HG02571 (cell line): ENCODE measurements at regions not wholly inside any gene's neighbourhood (a gene's known extent, or its start where the extent isn't known, plus 50 kb on each side); places are given as distances from the start of the nearest gene placed in this dataset.

Experiments
- ATAC-seq: cut with Tn5 transposase; IDR thresholded peaks from one replicate; pipeline ENCODE4 v1.9.1; 2021; ENCODE audit warnings: mild to moderate bottlenecking, moderate library complexity; ENCODE audit not compliant: unreplicated experiment

DNA sequence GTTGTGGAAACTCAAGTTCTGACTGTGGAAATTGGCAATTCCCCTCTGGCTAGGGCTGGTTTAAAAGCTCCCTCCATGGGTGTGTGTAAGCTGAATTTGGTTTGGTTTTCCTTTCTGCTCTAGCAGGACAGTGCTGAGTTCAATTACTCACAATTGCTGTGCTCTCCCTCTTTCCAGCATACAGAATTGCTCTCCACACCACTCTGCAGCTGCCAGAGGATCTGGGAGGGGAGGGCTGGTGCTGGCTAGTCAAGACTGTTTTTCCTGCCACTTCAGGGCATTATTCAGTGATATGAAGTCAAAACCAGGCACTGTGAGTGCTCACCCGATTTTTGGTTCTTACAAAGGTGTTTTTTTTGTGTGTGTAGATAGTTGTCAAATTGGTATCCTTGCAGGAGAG is 336.9 kb upstream of the SLC24A2 start:
- no peak for ATAC-seq

- no peak for ATAC-seq
Observed at GRCh38 chr9:20119566-20119965, 330.7 kb upstream of the SLC24A2 start.

DNA sequence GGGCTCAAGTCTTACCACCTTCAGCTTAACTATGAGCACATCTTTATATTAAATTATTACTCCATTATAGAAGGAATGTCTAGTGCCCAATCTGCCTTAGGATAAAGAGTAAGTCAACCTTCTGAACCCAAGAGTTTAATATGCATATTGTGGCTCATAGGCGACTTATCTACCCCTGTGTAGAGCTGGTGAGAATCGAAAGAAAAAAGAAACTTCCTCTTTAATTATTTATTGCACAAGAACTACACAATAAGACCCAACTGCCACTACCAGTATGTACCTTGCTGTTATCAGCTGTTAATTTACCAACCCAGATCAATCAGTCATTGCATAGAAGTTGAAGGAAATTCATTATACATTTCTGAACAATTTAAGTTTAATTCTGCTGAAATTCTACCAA is 329.1 kb upstream of the SLC24A2 start:
- no peak for ATAC-seq

DNA sequence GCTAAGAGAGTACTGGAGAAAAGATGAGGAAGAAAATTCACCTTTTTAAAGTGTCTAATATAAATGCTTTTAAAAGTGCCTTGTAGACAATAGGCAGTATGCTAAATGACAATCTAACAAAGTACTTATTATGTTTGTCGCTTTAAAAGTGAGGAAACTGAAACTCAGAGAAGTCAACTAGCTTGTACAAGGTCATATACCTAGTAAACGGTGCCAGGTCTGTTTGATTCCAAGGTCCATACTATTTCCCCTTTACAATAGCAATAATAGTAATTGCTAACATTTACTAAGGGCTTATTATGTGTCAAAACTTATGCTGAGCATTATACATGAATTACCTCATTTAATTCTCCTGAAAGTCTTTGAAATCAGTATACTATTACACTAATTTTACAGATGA is 328.6 kb upstream of the SLC24A2 start:
- no peak for ATAC-seq

DNA sequence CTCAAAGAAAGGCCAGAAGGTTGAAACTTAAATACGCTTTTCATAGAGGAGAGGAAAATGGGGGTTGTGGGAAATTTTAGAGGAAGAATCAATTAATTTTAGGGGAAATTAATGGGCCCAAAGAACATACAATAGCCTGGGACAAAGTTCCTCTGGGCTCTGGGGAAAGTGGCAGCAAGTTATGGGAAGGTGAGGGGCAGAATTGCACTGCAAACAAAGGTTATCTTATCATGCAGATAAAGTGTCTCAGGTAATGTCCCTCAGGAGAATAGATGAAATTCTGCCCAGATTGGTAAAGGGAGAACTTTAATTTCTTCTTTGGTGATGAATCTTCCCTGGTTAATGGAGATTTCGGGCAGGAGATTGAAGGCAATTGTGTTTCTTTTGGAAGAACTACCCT is 326.1 kb upstream of the SLC24A2 start:
- ATAC-seq = no peak

DNA sequence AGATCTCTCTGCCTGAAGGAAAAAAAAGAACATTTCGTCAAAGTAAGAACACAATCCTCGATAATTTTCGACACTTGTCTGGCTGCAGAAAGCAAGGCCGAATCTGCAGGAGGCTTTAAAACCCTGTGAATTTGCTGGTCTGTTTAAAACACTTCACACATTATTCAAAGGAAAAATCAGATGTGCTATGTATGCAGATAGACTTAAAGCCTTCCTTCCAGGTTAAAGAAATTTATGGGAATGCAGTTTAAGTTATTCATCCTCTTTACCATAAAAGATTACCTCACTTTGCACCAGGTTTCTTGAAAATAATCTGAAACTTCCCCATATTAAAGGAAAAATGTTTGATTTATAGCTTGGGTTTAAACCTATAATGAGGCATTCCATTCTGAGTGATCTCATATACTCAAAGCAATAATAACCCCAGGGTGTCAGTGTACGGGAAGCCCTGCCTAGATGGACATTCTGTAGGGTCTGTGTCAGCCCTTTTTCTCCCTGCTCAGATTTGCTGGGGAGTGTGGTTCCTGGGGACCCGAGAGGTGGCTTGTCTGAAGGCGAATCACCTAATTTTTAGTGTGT is 323.5 kb upstream of the SLC24A2 start:
- ATAC-seq = no peak

GRCh38 chr9:20111173-20111843 is 322.5 kb upstream of the SLC24A2 start:
- no peak for ATAC-seq

DNA sequence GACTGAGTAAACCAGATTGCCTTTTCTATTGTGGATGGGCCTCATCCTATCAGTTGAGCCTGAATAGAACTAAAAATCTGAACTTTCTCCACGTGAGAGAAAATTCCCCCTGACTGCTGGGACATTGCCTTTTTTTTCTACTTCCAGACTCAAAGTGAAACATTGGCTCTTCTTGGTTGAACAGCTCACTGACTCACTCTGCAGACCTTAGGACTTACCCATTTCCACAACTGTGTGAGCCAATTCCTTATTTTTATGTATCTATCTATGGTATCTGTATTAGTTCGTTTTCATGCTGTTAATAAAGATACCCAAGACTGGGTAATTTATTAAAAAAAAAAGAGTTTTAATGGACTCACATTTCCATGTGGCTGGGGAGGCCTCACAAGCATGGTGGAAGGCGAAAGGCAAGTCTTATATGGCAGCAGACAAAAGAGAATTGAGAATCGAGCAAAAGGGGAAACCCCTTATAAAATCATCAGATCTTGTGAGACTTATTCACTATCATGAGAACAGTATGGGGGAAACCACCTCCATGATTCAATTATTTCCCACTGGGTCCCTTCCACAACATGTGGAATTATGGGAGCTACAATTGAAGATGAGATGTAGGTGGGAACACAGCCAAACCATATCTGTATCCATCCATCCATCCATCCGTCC is 306.7 kb upstream of the SLC24A2 start:
- ATAC-seq = no peak

- no peak for ATAC-seq
Observed at GRCh38 chr9:20092561-20092960, 303.7 kb upstream of the SLC24A2 start.

DNA sequence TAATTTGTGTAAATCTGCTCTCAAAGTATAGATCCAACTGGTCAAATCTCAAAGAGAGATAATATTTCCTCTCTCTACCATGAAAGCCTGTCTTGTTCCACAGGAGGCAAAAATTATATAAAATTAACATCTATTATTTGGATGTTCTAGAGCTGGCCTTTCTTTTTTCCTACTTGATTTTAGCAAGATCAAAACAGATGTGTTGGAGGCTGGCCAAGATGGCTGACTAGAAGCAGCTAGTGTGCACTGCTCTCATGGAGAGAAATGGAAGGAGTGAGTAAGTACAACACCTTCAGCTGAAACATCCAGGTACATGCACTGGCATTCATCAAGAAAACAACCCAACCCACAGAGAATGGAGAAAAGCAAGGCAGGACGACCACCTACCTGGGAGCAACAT is 298.6 kb upstream of the SLC24A2 start:
- ATAC-seq = no peak

DNA sequence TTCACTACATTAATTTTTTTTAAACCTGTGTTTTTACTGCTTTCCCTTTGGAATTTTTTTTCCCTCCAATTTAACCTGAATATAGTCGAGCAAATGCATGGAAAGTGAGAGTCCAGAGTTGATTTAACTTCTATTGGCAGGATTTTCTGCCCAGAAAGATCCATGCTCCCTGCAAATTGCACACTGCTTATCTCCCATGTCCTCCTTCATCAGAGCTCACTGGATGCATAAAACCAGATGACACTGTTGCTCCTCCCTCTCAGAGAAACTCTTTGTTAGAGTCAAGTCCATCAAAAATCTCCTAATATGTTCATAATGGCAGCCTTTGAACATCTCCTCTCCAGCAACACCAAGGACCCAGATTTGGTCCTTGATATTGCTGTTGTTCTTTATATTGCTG is 297.0 kb upstream of the SLC24A2 start:
- no peak for ATAC-seq

- no peak for ATAC-seq
Observed at GRCh38 chr9:20084125-20084524, 295.3 kb upstream of the SLC24A2 start.

- no peak for ATAC-seq
Observed at GRCh38 chr9:20083390-20083789, 294.6 kb upstream of the SLC24A2 start.

DNA sequence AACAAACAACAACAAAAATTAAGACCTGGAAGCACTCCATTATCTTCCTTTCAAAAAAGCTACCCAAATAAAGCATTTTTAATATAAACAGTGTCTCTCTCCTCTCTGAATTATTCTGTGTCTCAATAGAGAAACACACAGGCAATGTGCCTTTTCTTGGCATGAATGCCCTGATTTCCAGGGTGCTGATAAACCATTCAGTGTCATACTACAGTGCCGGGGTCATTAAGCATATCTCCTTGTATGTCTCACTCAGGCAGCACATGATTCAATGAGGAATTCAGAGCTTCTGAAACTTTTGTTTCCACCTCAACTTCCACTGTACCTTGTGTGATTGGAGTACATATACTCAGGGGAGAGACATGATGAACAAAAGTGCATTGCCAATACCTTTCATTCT is 294.0 kb upstream of the SLC24A2 start:
- ATAC-seq = no peak

GRCh38 chr9:20082406-20082805 is 293.6 kb upstream of the SLC24A2 start:
- no peak for ATAC-seq

GRCh38 chr9:20078246-20078645 is 289.4 kb upstream of the SLC24A2 start:
- no peak for ATAC-seq

DNA sequence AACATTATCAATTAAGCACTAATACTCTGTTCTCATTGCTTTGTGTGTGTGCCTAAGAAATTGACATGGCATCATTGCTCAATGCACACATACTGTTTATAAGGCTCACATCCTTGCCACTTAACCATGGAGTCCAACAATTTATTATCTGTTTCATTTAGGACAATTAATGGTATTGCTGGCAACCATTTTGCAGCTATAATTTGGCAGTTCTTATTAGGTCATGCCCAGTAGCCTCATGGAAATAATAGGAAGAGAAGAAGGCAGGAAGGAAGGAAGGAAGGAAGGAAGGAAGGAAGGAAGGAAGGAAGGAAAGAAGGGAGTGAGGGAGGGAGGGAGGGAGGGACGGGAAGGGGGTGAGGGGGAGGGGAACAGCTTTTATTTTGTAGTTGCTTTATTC is 285.5 kb upstream of the SLC24A2 start:
- no peak for ATAC-seq

GRCh38 chr9:20070336-20070735 is 281.5 kb upstream of the SLC24A2 start:
- no peak for ATAC-seq

- no peak for ATAC-seq
Observed at GRCh38 chr9:20065796-20066700, 277.2 kb upstream of the SLC24A2 start.

- no peak for ATAC-seq
Observed at GRCh38 chr9:20065046-20065445, 276.2 kb upstream of the SLC24A2 start.

DNA sequence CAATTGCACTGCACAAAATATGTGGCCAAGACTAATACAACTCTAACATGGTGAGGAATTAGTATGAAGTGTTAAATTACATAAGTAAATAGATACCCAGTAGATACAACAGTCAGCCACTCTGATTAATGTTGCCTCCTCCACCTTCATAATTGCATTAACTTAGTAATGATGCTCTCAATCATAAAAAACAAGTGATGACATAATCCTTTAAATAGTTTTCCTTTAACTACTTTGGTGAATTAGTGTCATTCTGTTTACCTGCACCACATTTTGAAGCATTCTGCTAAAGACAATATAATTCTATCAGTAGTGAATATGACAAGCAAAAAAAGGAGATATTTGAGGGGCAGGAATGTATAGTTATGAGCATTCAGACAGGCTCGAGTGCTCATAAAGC is 265.9 kb upstream of the SLC24A2 start:
- no peak for ATAC-seq

- ATAC-seq = no peak
Observed at GRCh38 chr9:20048985-20049384, 260.1 kb upstream of the SLC24A2 start.
